Smooth muscle cell (in vitro differentiated cells): ENCODE measurements at regions not wholly inside any gene's neighbourhood (a gene's known extent, or its start where the extent isn't known, plus 50 kb on each side); places are given as distances from the start of the nearest gene placed in this dataset.

Experiments used
- DNase-seq: peaks from one replicate; lab custom pipeline; 2025; ENCODE audit not compliant: unreplicated experiment; lab: John Stamatoyannopoulos, UW
- H2AFZ ChIP-seq: fragments of 200-600 bp; sonication (generic); 2 replicates; pipeline ENCODE4 v1.6.0; 2016; ENCODE audit warnings: antibody characterized with exemption, low read depth, mild to moderate bottlenecking
- H3F3A ChIP-seq: fragments of 200-600 bp; sonication (generic); 2 replicates; pipeline ENCODE4 v1.6.0; 2017; ENCODE audit warnings: antibody characterized with exemption, low read depth
- H3K27ac ChIP-seq: fragments of 200-600 bp; sonication (generic); 2 replicates; pipeline ENCODE4 v1.5.1; 2016; ENCODE audit warnings: low read depth, mild to moderate bottlenecking
- H3K27me3 ChIP-seq: fragments of 200-600 bp; sonication (generic); 2 replicates; pipeline ENCODE4 v1.6.1; 2016; ENCODE audit warnings: low read depth, mild to moderate bottlenecking
- H3K36me3 ChIP-seq: fragments of 200-600 bp; sonication (generic); 2 replicates; pipeline ENCODE4 v1.5.1; 2016; ENCODE audit warnings: low read depth
- H3K4me1 ChIP-seq: fragments of 200-600 bp; sonication (generic); 2 replicates; pipeline ENCODE4 v1.5.1; 2016; ENCODE audit warnings: low read depth
- H3K4me2 ChIP-seq: fragments of 200-600 bp; sonication (generic); 2 replicates; pipeline ENCODE4 v1.6.0; 2016; ENCODE audit warnings: mild to moderate bottlenecking
- H3K4me3 ChIP-seq: fragments of 200-600 bp; sonication (generic); 2 replicates; pipeline ENCODE4 v1.5.1; 2016; ENCODE audit warnings: mild to moderate bottlenecking
- H3K79me2 ChIP-seq: fragments of 200-600 bp; sonication (generic); 2 replicates; pipeline ENCODE4 v1.6.0; 2016; ENCODE audit warnings: low read depth, mild to moderate bottlenecking
- H3K9ac ChIP-seq: fragments of 200-600 bp; sonication (generic); 2 replicates; pipeline ENCODE4 v1.6.0; 2016; ENCODE audit warnings: low read depth
- H3K9me3 ChIP-seq: fragments of 200-600 bp; sonication (generic); replicated peaks from 2 replicates; pipeline ENCODE4 v1.5.1; 2016; ENCODE audit warnings: low read depth
- H4K20me1 ChIP-seq: fragments of 200-600 bp; sonication (generic); 2 replicates; pipeline ENCODE4 v1.6.0; 2016; ENCODE audit warnings: low read depth
- WGBS: methylation state at CpG from one replicate; pipeline ENCODE4 v1.1.7; 2016; ENCODE audit warnings: low lambda C conversion rate; 5-methylcytosine and 5-hydroxymethylcytosine counted together
- TF ChIP-seq, protein P1 (sequence below): fragments of 200-600 bp; sonication (generic); IDR thresholded peaks from 2 replicates; pipeline ENCODE4 v1.5.1; 2017; ENCODE audit warnings: borderline replicate concordance, mild to moderate bottlenecking, antibody characterized with exemption; ENCODE audit not compliant: insufficient read depth, poor library complexity, severe bottlenecking

DNA sequence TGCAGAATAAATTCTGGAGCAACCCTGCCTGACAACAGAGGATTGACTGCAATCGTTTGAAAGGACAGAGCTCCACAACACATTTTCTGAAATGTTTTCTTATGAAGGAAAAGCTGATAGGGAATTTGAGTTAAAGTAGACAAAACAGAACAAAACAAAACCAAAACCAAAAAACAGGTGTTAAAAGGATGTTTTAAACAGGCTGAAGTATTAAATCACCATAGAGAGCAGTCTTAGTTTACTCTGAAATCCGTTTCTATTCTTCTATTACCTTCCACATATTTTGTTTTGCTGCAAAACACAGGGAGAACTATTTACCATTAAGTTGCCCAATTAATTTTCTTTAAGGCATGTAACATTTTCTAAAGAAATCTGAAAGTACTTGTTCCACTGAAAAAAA, 93.4 kb upstream of the MLIP start:
- no peak overlapping the region for H2AFZ ChIP-seq

DNA sequence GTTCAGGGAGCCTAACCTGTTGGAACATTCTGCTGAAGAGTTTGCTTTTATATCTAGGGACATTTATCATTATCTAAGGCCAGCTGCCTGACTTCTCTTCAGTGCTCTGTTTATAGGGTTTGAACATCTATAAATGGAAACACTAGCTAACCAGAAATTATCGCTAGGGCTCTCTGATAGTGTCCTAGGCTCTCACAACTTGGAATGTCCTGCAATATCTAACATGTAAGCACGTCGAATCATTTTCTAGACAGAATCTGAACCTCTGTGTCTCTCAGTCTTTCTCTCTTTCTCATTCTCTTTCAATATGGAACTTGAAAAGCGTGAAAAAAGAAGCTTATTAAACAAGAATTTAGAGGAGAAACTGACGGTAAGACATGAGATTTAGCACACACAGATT, 92.5 kb upstream of the MLIP start:
- no peaks in the 10 kb centered on the region for H3K36me3 ChIP-seq
- H3K4me2 ChIP-seq = peak overlapping the region; percentile 23
- DNase-seq = no peak
- no peaks in the 10 kb centered on the region for H3K79me2 ChIP-seq
- H3K4me1 ChIP-seq = no peaks in the 10 kb centered on the region
- no peaks in the 10 kb centered on the region for H3K9me3 ChIP-seq
- H3F3A ChIP-seq = no peaks in the 10 kb centered on the region
- no peak overlapping the region for H3K27ac ChIP-seq
- TF ChIP-seq, protein P1, sequence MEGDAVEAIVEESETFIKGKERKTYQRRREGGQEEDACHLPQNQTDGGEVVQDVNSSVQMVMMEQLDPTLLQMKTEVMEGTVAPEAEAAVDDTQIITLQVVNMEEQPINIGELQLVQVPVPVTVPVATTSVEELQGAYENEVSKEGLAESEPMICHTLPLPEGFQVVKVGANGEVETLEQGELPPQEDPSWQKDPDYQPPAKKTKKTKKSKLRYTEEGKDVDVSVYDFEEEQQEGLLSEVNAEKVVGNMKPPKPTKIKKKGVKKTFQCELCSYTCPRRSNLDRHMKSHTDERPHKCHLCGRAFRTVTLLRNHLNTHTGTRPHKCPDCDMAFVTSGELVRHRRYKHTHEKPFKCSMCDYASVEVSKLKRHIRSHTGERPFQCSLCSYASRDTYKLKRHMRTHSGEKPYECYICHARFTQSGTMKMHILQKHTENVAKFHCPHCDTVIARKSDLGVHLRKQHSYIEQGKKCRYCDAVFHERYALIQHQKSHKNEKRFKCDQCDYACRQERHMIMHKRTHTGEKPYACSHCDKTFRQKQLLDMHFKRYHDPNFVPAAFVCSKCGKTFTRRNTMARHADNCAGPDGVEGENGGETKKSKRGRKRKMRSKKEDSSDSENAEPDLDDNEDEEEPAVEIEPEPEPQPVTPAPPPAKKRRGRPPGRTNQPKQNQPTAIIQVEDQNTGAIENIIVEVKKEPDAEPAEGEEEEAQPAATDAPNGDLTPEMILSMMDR = no peak
- H3K27me3 ChIP-seq = no peaks in the 10 kb centered on the region
- peak overlapping the region; percentile 80 for H2AFZ ChIP-seq
- H3K4me3 ChIP-seq = no peak overlapping the region
- H4K20me1 ChIP-seq = no peaks in the 10 kb centered on the region
- no peak overlapping the region for H3K9ac ChIP-seq
- WGBS = 42% methylated on average over 5 of the region's 5 CpGs

More for the DNA sequence above, 93.4 kb upstream of the MLIP start:
- Histone ChIP-seq H3K79me2 (no peaks in the 10 kb centered on the region), H3K27ac (no peak overlapping the region), H3K4me3 (no peak overlapping the region), H3F3A (no peaks in the 10 kb centered on the region), H3K4me1 (no peaks in the 10 kb centered on the region), H3K27me3 (no peaks in the 10 kb centered on the region), H4K20me1 (no peaks in the 10 kb centered on the region), H3K36me3 (no peaks in the 10 kb centered on the region), H3K9me3 (no peaks in the 10 kb centered on the region), H3K4me2 (no peak overlapping the region), H3K9ac (no peak overlapping the region)
- TF ChIP-seq, protein P1 = no peak
- WGBS = 86% methylated on average over 2 of the region's 2 CpGs
- DNase-seq = no peak

DNA sequence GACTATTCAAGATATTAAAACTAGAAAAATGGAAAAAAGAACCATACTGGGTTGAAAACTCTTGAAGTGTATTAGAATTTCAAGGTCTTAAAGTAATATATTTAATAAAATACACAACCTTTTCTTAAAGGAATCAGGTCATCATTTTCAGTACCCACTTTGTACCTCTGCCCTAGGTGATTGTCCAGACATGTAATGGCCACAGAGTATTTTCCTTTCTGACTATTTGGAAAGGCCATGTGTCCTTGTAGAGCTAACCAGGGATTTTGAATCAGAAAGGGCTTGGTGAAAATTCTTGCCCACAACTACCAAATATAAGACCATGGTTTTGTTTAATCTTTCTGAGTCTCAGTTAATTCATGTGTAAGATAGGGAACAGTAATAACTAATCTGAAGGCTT, 91.4 kb upstream of the MLIP start:
- Histone ChIP-seq H3K9me3 (no peaks in the 10 kb centered on the region), H4K20me1 (no peaks in the 10 kb centered on the region), H3K36me3 (no peaks in the 10 kb centered on the region), H3K27ac (no peak overlapping the region), H2AFZ (peak overlapping the region; percentile 47), H3K4me3 (no peak overlapping the region), H3K9ac (no peak overlapping the region), H3K4me1 (no peaks in the 10 kb centered on the region), H3K79me2 (no peaks in the 10 kb centered on the region), H3K27me3 (no peaks in the 10 kb centered on the region), H3K4me2 (peak overlapping the region; percentile 55), H3F3A (no peaks in the 10 kb centered on the region)
- no peak for DNase-seq
- TF ChIP-seq, protein P1 = no peak

DNA sequence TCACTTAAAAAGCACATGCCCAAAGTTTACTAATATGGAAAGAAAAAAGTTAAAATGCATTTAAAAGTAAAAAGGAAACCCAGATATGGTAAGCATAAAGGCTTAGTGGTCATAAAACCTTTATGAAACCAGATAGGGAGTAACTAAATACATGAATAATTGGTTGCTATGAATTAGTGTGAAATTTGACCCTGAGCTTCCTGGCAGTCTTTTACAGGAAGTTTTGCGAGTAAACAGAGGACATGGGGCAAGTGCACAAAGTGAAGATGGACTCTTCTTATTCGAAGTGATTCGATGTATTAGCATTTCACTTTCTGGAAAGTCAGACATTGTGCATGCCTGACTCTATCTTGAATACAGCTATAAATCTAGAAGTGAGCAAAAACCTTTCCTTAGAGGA, 90.9 kb upstream of the MLIP start:
- H3K27me3 ChIP-seq = no peaks in the 10 kb centered on the region
- H3K36me3 ChIP-seq = no peaks in the 10 kb centered on the region
- no peaks in the 10 kb centered on the region for H3K79me2 ChIP-seq
- TF ChIP-seq, protein P1 = no peak
- no peak overlapping the region for H3K9ac ChIP-seq
- H2AFZ ChIP-seq = peak overlapping the region; percentile 47
- H3K4me1 ChIP-seq = no peaks in the 10 kb centered on the region
- no peaks in the 10 kb centered on the region for H3F3A ChIP-seq
- no peak for DNase-seq
- H3K27ac ChIP-seq = no peak overlapping the region
- no peaks in the 10 kb centered on the region for H4K20me1 ChIP-seq
- H3K4me2 ChIP-seq = peak overlapping the region; percentile 55
- H3K9me3 ChIP-seq = no peaks in the 10 kb centered on the region
- 63% methylated on average over 3 of the region's 3 CpGs for WGBS
- H3K4me3 ChIP-seq = no peak overlapping the region
